ENCODE measurements at regions not wholly inside any gene's neighbourhood (a gene's known extent, or its start where the extent isn't known, plus 50 kb on each side); places are given as distances from the start of the nearest gene placed in this dataset.
"Not testable (repeated sequence)": the region's sequence is repeated elsewhere in the genome, so short reads cannot be mapped to it uniquely, and the experiment has no call there.

- TF ChIP-seq POLR2A (IDR thresholded peaks at IDR 0.05; ENCODE audit: low read depth, low read length); CTCF (IDR thresholded peaks at IDR 0.05; ENCODE audit: extremely low read depth in 1 of 2, insufficient read depth in 1 of 2, low read depth in 1 of 2, low read length in 2 of 2); POLR2AphosphoS5 (IDR thresholded peaks at IDR 0.05; ENCODE audit: insufficient read depth, low read depth, low read length); EZH2 (IDR thresholded peaks at IDR 0.05; ENCODE audit: borderline replicate concordance, low read depth, low read length, severe bottlenecking); JUN (IDR thresholded peaks at IDR 0.05; ENCODE audit: borderline replicate concordance, insufficient read depth, insufficient read length, low read depth): not testable (repeated sequence)
Measured at GRCh38 chrX:66096987-66097386, 57.1 kb upstream of the VSIG4 start.

Data from endothelial cell of umbilical vein (primary cell).